ENCODE measurements at regions not wholly inside any gene's neighbourhood (a gene's known extent, or its start where the extent isn't known, plus 50 kb on each side); places are given as distances from the start of the nearest gene placed in this dataset.

GRCh38 chr4:79613269-79613935 lies 205.4 kb upstream of the GK2 start:
- H3K4me3 ChIP-seq, result no peak overlapping the region
- no peaks in the 10 kb centered on the region for H3K4me1 ChIP-seq
- H3K9me3 ChIP-seq, result no peaks in the 10 kb centered on the region
- no peaks in the 10 kb centered on the region for H3K36me3 ChIP-seq
- ATAC-seq (no peak), DNase-seq (no peak)
- intact Hi-C loops (cut with DNase I), result no loop called here
- H3K27me3 ChIP-seq, result no peaks in the 10 kb centered on the region
- no peak overlapping the region for H3K27ac ChIP-seq
- no peak for TF ChIP-seq CTCF (IDR thresholded peaks at IDR 0.05)

- no peaks in the 10 kb centered on the region for H3K9me3 ChIP-seq
- intact Hi-C loops (cut with DNase I), result no loop called here
- H3K27ac ChIP-seq, result no peak overlapping the region
- DNase-seq, result no peak
- no peaks in the 10 kb centered on the region for H3K36me3 ChIP-seq
- H3K27me3 ChIP-seq, result no peaks in the 10 kb centered on the region
- TF ChIP-seq CTCF (IDR thresholded peaks at IDR 0.05), result no peak
- H3K4me1 ChIP-seq, result no peaks in the 10 kb centered on the region
- H3K4me3 ChIP-seq, result no peak overlapping the region
- ATAC-seq, result no peak
These were observed 203.0 kb upstream of the GK2 start for GRCh38 chr4:79611026-79611425.

- no peaks in the 10 kb centered on the region for H3K27me3 ChIP-seq
- no peak for TF ChIP-seq CTCF (IDR thresholded peaks at IDR 0.05)
- no peaks in the 10 kb centered on the region for H3K9me3 ChIP-seq
- H3K27ac ChIP-seq, result no peak overlapping the region
- no peak for DNase-seq
- H3K36me3 ChIP-seq, result no peaks in the 10 kb centered on the region
- intact Hi-C loops (cut with DNase I), result no loop called here
- ATAC-seq, result no peak
- no peak overlapping the region for H3K4me3 ChIP-seq
- no peaks in the 10 kb centered on the region for H3K4me1 ChIP-seq
These were observed 201.8 kb upstream of the GK2 start for GRCh38 chr4:79609817-79610216.

GRCh38 chr4:79607979-79608378 lies 200.0 kb upstream of the GK2 start:
- no peaks in the 10 kb centered on the region for H3K9me3 ChIP-seq
- no peak for DNase-seq
- no peak for ATAC-seq
- no peaks in the 10 kb centered on the region for H3K27me3 ChIP-seq
- no peak overlapping the region for H3K4me3 ChIP-seq
- H3K27ac ChIP-seq, result no peak overlapping the region
- H3K4me1 ChIP-seq, result no peaks in the 10 kb centered on the region
- no peaks in the 10 kb centered on the region for H3K36me3 ChIP-seq
- no peak for TF ChIP-seq CTCF (IDR thresholded peaks at IDR 0.05)
- intact Hi-C loops (cut with DNase I), result no loop called here

GRCh38 chr4:79604152-79604551 lies 196.1 kb upstream of the GK2 start:
- TF ChIP-seq CTCF (IDR thresholded peaks at IDR 0.05), result no peak
- ATAC-seq, result no peak
- Histone ChIP-seq H3K4me3 (no peak overlapping the region), H3K27ac (no peak overlapping the region), H3K27me3 (no peaks in the 10 kb centered on the region), H3K9me3 (no peaks in the 10 kb centered on the region), H3K36me3 (no peaks in the 10 kb centered on the region), H3K4me1 (no peaks in the 10 kb centered on the region)
- DNase-seq, result no peak
- intact Hi-C loops (cut with DNase I), result no loop called here

Data from left lung (tissue), 4 donors.